GM19438 (cell line): ENCODE measurements at regions not wholly inside any gene's neighbourhood (a gene's known extent, or its start where the extent isn't known, plus 50 kb on each side); places are given as distances from the start of the nearest gene placed in this dataset.
"Not testable (repeated sequence)": the region's sequence is repeated elsewhere in the genome, so short reads cannot be mapped to it uniquely, and the experiment has no call there.

Experiments
- ATAC-seq: cut with Tn5 transposase; IDR thresholded peaks from one replicate; pipeline ENCODE4 v1.9.1; 2021; ENCODE audit warnings: low read depth; ENCODE audit not compliant: unreplicated experiment

DNA sequence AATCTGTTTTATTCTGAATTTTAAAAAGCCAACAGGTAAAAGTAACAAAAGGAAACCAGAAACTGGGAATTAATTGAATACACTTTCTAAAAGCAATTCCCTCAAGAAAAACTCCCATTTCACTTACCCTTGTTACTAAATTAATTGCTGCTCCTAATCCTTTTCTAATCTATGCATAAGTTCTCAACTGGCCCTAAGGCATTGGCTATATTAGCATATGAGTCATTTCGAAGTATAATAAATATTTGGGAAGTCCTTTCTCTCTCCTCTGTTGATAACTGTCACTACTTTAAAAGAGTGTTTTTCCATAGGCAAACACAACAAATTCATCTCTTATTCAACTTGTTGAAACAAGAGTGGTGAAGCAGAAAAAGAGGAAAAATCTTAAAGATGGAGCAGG lies 486.5 kb upstream of the HTR2C start:
- no peak for ATAC-seq

DNA sequence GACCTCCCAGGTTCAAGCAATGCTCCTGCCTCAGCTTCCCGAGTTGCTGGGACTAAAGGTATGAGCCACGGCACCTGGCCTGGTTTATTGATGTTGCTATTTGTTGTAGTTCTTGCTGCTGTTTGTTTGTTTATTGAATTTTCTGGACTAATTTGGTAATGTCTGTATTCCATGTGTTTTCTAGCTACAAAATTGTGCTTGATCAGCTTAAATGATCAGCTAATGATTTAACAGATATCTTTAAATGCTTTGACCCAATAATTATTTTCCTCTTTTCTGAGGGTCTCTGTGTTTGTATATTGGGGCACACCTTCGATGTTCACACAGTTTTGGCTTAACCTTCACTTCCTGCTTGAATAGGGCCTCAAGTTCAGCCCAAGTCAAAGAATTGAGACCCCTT lies 488.1 kb upstream of the HTR2C start:
- ATAC-seq: no peak

DNA sequence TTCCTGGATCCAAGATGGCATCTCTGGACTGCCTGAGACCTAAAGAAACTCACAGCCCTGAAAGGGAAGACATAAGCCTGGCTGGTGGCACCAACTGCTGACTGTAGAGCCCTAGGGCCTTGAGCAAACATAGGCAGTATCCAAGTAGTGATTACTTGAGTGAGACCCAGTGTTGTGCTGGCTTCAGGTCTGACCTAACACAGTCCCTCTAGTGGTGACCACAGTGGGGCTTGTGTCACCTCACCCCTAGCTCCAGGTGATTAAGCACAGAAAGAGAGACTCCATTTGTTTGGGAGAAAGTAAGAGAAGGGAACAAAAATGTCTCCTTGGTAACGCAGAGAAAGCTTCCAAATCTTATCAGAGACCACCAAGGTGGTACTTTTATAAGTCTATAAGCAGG lies 496.3 kb upstream of the HTR2C start:
- no peak for ATAC-seq

DNA sequence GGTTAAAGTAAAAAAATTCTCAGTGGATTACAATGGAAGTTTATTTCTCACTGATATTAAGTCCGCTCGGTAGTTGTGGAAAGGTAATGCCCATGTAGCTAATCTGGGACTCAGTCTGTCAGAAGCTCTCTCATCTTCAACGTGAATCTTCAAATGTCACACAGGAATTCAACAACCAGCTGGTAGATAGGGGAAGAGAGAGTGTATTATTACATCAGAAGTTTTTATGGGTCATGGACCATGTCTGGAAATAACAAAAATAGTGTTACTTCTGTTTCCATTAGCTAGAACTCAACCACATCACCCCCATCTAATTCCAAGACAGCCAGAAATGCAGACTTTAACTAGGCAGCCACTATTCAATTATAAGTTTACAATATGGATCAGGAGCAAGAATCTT lies 506.1 kb upstream of the HTR2C start:
- ATAC-seq: no peak

DNA sequence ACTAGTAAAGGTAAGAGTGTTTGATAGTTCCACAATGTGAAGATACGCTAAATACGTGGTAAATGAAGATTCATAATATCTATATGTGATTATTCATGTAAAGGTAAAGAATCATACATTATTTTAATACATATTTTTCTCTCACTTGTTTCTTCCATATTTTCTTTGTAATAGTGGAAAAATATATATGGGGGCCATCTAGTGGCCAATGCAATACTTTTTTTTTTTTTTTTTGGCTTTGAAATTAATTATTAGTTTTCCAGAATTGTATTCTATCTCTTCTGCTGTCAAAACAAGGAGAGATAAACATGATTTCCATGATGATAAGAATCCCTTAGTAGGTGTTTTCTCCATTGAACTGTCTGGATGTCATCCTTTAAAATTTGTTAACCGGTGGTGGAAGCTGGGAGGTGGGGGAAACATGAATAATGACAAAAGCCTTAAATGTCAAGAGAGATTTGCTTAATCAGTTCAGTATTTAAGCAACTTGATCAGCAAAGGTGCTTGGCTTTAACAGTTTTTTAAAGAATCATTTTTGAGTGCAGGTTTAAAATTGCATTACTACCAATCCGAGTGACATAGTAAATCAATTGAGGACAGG lies 508.7 kb upstream of the HTR2C start:
- no peak for ATAC-seq

DNA sequence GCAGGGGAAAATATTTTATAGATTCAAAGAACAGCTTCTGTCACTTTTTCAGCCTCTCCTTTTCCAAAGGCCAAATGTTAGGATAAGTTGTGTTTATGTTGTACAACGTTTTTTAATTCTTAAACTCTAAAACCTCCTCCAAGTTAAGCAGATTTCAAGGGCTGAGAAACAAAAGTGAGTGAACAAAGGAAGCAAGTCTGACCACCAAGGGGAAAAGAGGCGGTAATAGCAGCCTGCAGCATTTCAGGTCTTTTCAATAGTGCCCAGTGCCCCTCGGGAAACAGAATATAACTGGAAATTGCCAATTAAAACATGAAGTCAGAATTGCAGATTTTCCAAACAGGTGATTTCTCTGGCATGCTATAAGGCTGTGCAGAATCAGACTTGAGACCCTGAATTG lies 510.0 kb upstream of the HTR2C start:
- ATAC-seq: no peak

DNA sequence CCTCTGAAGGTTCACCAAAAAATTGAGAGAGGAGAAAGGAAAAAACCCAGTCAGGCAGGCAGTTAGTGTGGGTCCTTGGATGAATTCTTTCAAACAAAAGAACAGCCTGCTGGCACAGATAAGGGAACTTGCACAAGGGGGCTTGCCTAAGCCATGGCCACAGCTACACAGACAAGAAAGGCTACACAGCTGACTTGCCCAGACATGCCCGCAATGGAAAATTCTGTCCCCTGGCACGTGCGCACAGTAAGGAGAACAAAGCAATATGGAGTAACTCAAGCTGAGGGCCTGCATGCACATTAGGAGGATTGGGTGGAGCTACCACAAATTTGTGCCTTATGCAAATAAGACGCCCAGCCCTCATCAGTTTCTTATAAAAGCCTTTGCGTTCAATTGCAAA lies 512.5 kb upstream of the HTR2C start:
- no peak for ATAC-seq

DNA sequence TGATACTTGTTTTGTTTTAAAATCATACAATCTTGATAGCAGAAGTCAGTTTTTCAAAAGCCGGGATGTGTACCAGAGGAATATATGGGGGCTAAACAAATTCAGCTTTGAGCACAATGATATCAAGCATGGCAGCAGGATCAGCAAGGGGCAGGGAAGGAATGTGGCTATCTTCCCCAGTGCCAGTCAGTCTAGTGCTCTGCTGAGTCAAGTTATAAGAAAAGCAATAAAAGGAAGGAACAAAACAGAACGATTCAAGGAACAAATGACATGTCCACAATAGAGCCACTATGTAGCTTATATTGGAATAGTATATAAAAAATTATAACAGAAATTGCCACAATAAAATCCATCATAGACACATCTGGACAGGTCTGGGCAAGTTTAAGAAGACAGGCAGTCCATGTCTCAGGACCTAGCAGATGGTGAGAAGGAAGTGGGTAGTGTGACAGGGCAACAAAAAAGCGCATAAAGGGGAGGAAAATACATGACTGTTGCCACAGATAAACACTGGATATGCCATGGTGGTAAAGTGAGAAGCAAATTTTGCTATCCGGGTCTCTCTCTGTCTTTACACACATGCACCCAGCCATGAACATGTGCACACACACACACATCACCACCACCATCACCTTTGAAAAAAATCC lies 518.2 kb upstream of the HTR2C start:
- ATAC-seq: no peak

DNA sequence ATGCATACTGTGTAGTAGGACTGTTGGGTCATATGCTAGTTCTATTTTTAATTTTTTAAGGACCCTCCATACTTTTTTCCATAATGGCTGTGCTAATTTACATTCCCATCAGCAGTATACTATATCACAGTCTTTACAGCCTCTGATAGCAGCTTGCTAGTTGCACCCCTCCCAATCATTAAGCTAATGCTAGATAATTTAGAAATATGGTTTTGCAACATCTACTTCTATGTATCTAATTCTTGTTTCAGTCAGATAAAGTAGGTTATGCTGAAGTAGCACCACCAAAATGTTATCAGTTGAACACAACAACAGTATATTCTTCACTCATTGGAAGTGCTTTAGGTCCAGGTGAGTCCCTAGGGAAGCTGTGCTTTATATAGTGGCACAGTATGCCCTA lies 522.7 kb upstream of the HTR2C start:
- no peak for ATAC-seq

DNA sequence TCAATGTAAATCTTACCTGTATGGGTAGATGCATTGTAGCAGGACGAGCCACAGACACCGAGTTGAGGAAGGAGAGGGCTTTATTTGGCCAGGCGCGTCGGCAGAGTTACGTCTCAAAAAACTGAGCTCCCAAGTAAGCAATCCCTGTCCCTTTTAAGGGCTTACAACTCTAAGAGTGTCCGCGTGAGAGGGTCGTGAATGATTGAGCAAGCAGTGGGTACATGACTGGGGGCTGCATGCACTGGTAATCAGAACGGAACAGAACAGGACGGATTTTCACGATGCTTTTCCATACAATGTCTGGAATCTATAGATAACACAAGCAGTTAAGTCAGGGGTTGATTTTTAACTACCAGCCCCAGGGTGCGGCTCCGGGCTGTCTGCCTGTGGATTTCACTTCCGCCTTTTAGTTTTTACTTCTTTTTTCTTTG lies 524.9 kb upstream of the HTR2C start:
- ATAC-seq: no peak

DNA sequence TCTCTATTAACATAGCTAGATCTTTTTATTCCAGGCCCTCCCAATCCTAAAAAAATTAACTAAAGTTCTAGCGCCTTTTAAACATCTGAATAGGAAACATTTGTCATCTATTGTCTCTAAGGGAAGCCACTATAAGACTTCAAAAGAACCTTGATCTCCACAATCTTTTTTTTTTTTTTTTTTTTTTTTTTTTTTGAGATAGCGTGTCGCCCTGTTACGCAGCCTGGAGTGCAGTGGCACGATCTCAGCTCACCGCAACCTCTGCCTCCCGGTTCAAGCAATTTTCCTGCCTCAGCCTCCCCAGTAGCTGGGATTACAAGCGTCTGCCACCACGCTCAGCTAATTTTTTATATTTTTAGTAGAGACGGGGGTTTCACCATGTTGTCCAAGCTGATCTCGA lies 526.5 kb upstream of the HTR2C start:
- not testable (repeated sequence) for ATAC-seq

DNA sequence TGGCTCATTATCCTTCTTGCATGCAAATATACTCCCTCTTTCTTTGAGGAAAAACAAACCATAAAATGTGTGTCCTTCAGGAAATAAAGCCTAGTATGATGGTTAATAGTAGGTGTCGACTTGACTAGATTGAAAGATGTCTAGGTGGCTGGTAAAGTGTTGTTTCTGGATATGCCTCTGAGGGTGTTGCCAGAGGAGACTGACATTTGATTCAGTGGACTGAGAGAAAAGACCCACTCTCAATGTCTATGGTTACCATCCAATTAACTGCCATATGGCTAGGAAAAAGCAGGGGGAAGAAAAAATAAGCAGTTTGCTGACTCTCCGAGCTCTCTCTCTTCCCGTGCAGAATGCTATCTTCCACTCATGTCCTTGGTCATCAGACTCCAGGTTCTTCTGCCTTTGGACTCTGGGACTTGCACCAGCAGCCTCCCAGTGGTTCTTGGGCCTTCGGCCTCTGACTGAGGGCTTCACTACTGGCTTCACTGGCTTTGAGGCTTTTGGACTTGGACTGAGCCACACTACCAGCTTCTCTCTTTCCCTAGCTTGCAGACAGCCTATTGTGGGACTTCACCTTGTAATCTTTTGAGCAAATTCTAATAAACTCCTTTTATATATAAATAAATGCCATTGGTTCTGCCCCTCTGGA lies 532.1 kb upstream of the HTR2C start:
- ATAC-seq: no peak

DNA sequence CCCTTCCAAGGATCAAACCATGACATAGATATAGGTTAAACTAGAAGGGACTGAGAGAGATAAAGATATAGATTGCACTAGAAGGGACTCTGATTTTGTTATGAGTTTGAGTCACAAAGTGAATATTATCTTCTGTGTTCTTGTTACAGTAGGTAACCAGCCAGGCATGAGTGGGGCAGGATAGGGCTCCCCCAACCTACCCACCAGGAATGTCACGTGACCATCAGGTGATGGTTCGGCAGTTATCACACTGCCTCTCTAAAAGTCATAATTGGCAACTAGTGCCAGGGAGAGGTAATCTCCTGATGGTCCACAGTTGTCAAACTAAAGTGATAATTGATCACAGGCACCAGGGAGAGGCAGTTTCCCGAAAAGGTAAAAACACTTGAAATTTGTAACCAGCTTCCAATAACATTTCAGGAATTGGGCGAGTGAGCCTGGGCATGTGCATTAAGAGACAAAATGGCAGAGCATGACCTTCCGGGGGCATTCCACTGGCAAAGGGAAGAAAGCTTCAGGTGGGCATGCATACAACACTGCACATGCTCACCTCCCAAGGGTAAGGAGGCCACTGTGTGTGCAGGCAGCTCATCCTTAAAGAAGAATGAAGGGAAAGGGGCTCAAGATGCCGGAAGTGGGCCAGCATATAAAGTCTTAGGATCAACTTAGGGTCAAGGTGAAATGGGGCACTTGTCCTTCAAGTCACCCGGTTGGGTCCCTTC lies 533.6 kb upstream of the HTR2C start:
- ATAC-seq: no peak

DNA sequence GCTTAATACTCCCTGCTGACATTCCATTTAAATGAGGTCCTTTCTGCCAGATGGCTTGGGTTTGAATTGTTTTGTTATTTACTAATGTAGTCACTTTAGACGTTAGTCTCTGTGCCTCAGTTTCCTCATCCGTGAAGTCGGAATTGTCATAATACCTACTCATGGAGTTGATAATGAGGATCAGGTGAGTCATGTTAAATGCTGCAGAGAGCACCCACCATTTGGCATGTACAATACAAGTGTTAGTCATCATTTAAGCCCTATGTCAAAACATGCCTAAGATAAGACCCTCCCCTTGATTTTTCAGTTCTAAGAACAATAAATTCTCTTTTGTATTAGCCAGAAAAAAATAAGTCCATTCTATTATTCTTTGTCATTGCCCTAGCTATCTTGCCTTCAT lies 534.8 kb upstream of the HTR2C start:
- ATAC-seq: no peak

DNA sequence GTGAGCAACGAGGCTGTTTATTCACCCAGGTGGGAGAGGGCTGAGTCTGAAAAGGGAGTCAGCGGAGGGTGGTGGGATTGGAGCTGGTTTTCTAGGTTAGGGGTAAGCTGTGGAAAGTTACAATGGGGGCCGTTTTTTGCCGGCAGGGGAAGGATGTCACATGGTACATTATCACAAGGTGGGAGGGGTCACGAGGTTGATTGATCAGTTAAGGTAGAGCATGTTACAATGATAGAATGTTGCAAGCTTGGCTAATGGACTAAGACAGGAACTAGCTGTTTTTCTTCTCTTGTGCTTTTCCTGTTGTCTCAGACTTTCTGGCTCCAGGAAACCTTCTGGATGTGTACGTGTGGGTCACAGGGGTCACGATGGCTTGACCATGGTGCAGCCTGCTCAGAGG lies 536.3 kb upstream of the HTR2C start:
- no peak for ATAC-seq

DNA sequence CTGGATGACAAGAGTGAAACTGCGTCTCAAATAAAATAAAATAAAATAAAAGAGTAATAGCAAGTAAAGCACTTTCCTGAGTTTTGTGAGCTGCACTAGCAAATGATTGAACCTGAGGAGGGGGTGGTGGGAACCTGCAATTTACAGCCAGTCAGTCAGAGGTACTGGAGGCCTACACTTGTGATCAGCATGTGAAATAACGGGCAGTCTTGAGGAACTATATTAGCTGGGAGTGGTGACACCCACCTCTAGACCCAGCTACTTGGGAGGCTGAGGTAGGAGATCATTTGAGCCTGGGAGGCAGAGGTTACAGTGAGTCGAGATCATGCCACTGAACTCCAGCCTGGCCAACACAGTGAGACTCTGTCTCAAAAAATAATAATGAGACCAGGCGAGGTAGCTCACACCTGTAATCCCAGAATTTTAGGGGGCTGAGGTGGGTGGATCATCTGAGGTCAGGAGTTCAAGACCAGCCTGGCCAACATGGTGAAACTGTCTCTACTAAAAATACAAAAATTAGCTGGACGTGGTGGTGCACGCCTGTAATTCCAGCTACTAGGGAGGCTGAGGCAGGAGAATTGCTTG lies 537.1 kb upstream of the HTR2C start:
- ATAC-seq: no peak

DNA sequence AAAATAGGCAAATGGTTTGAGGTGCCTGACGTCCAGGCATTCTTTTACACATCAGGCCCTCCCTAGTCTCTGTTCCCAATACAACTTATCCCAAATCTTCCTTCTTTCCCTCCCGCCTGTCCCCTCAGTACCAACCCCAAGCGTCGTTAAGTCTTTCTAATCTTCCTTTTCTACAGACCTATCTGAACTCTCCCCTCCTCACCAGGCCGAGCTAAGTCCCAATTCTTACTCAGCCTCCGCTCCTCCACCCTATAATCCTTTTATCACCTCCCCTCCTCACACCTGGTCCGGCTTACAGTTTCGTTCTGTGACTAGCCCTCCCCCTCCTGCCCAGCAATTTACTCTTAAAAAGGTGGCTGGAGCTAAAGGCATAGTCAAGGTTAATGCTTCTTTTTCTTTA lies 542.4 kb upstream of the HTR2C start:
- not testable (repeated sequence) for ATAC-seq

DNA sequence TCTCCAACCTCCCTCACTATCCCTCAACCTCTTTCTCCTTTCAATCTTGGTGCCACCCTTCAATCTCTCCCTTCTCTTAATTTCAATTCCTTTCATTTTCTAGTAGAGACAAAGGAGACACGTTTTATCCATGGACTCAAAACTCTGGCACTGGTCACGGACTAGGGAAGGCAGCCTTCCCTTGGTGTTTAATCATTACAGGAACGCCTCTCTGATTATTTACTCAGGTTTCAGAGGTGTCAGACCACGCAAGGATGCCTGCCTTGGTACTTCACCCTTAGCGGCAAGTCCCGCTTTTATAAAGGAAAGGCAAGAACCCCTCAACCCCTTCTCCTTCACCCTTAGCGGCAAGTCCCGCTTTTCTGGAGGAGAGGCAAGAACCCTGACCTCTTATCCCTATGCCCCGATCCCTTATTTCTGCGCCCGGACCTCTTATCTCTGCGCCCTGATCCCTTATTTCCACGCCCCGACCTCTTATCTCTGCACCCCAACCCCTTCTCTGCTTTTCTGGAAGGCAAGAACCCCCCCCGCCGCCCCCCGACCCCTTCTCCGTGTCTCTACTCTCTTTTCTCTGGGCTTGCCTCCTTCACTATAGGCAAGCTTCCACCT lies 543.1 kb upstream of the HTR2C start:
- not testable (repeated sequence) for ATAC-seq

DNA sequence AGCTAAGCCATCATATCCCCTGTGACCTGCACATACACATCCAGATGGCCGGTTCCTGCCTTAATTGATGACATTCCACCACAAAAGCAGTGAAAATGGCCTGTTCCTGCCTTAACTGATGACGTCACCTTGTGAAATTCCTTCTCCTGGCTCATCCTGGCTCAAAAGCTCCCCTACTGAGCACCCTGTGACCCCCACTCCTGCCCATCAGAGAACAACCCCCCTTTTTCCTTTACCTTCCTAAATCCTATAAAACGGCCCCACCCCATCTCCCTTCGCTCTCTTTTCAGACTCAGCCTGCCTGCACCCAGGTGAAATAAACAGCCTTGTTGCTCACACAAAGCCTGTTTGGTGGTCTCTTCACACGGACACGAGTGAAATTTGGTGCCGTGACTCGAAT lies 543.8 kb upstream of the HTR2C start:
- not testable (repeated sequence) for ATAC-seq

DNA sequence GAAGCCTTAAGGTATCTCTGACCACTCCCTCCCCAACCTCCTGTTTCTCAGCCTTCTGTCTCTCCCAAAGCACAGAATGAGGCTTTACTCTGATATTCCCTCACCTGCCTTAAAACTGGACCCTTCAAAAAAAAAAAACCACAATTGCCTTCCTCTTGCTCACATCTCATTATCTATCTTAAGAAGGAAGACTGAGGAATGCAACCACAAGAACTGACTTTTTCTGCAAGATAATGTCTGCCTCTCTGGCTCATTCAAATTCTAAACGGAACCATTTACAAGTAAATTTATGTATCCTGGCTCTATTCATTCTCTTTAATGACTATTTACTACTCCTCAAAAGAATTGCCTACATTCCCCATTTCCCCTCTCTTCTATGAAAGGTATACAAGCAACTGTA lies 545.5 kb upstream of the HTR2C start:
- ATAC-seq: no peak

DNA sequence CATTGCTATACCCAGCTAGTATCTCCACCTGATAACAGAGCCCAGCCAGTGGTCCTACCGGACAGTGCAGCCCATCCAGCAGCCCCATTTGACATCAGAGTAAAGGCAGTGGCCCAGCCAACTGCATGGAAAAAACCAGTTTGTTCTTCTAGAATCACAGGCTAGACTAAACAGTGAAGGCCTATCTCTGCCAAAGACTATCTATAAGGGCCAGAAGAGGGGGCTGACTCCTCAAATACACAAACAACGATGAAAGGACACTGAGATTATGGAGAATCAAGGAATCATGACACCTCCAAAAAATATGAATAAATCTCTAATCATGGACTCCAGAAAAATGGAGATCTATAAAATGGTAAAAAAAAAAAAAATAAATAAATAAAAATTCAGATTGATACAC lies 546.4 kb upstream of the HTR2C start:
- no peak for ATAC-seq
